Fibroblast of lung (primary cell): ENCODE measurements at regions not wholly inside any gene's neighbourhood (a gene's known extent, or its start where the extent isn't known, plus 50 kb on each side); places are given as distances from the start of the nearest gene placed in this dataset.
"Not testable (repeated sequence)": the region's sequence is repeated elsewhere in the genome, so short reads cannot be mapped to it uniquely, and the experiment has no call there.

Source experiments
- DNase-seq, 2 donors: peaks; one replicate each; pipeline versions ENCODE4 v3.0.0 to v3.0.0-alpha.2; 2010; ENCODE audit warnings: low read depth in 2 of 2
- H2AFZ ChIP-seq: 2 replicates; pipeline ENCODE4 v1.5.1; 2012; ENCODE audit warnings: low read length, control low read depth, inconsistent platforms
- H3K27ac ChIP-seq: 2 replicates; pipeline ENCODE4 v1.5.1; 2011; ENCODE audit warnings: low read length, control low read depth; ENCODE audit not compliant: insufficient read depth
- H3K27me3 ChIP-seq: 2 replicates; pipeline ENCODE4 v1.5.1; 2011; ENCODE audit warnings: mild to moderate bottlenecking, low read length; ENCODE audit not compliant: control insufficient read depth, insufficient read depth
- H3K36me3 ChIP-seq: 2 replicates; pipeline ENCODE4 v1.5.1; 2011; ENCODE audit warnings: low read length; ENCODE audit not compliant: control insufficient read depth, insufficient read depth
- H3K4me1 ChIP-seq: 2 replicates; pipeline ENCODE4 v1.5.1; 2011; ENCODE audit warnings: low read length; ENCODE audit not compliant: control insufficient read depth, insufficient read depth; ENCODE audit errors: extremely low read depth
- H3K4me2 ChIP-seq: 2 replicates; pipeline ENCODE4 v1.5.1; 2011; ENCODE audit warnings: low read length, control low read depth; ENCODE audit not compliant: insufficient read depth; ENCODE audit errors: extremely low read depth
- H3K4me3 ChIP-seq, 4 experiments: fragments of 200-600 bp in 1 of 4; sonication (generic) in 1 of 4; replicated peaks in 1 of 4; 2 replicates each; pipeline ENCODE4 v1.5.1; 2011 to 2016; ENCODE audit warnings: low read length in 4 of 4, low read depth in 3 of 4, mild to moderate bottlenecking in 3 of 4, control low read depth in 2 of 4, inconsistent platforms in 1 of 4, mixed read lengths in 1 of 4; ENCODE audit not compliant: insufficient read depth in 1 of 4; ENCODE audit errors: control extremely low read depth in 1 of 4
- H3K79me2 ChIP-seq: 2 replicates; pipeline ENCODE4 v1.5.1; 2012; ENCODE audit warnings: mild to moderate bottlenecking, low read length, inconsistent platforms; ENCODE audit not compliant: control insufficient read depth, insufficient read depth
- H3K9ac ChIP-seq: 2 replicates; pipeline ENCODE4 v1.5.1; 2011; ENCODE audit warnings: mild to moderate bottlenecking, low read length, control low read depth; ENCODE audit not compliant: insufficient read depth
- H3K9me3 ChIP-seq: 2 replicates; pipeline ENCODE4 v1.5.1; 2012; ENCODE audit warnings: low read depth, low read length; ENCODE audit not compliant: control insufficient read depth, insufficient read depth
- H4K20me1 ChIP-seq: 2 replicates; pipeline ENCODE4 v1.5.1; 2011; ENCODE audit warnings: low read length; ENCODE audit not compliant: control insufficient read depth, insufficient read depth; ENCODE audit errors: extremely low read depth
- CTCF ChIP-seq, 2 donors: IDR thresholded peaks in 1 of 2; conservative IDR thresholded peaks in 1 of 2; 1 replicate in 1 of 2; 2 replicates in 1 of 2; pipeline ENCODE4 v1.5.1; 2011 to 2012; ENCODE audit warnings: low read length in 2 of 2, control low read depth in 1 of 2, inconsistent platforms in 1 of 2, low read depth in 1 of 2, mild to moderate bottlenecking in 1 of 2
- EZH2 ChIP-seq: IDR thresholded peaks from 2 replicates; pipeline ENCODE4 v1.5.1; 2012; ENCODE audit warnings: low read length, control low read depth, mild to moderate bottlenecking; ENCODE audit errors: missing control alignments

DNA sequence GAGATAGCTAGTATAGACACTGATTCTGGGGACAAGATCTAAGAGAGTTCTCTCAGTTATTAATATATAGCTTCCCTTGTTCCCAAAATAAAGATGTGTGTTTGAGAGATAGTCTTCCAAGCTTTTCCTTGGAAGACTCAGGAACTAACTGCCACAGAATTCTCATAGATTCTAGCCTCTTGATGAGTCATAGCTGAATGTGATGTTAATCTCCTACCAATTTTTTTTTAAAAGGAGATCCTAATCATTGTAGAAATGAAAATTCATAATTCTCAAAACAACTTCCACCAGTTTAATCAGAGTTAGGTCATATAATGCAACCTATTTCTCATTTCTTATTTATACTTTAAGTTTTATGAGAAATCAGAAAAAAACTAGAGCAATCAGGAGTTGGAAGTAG, 148.8 kb downstream of the JRKL start:
- H2AFZ ChIP-seq = no peak overlapping the region
- H4K20me1 ChIP-seq = no peaks in the 10 kb centered on the region
- H3K79me2 ChIP-seq = no peaks in the 10 kb centered on the region
- no peaks in the 10 kb centered on the region for H3K4me1 ChIP-seq
- H3K4me2 ChIP-seq = no peak overlapping the region
- H3K36me3 ChIP-seq = no peaks in the 10 kb centered on the region
- H3K4me3 ChIP-seq = no peak overlapping the region
- no peak overlapping the region for H3K27ac ChIP-seq
- TF ChIP-seq EZH2 (no peak), CTCF (conservative IDR thresholded peaks at IDR 0.05 in 1 of 2, IDR thresholded peaks at IDR 0.05 in 1 of 2; ENCODE audit: low read depth in 1 of 2, low read length in 2 of 2) (no peak)
- no peak overlapping the region for H3K9ac ChIP-seq
- no peaks in the 10 kb centered on the region for H3K27me3 ChIP-seq
- H3K9me3 ChIP-seq = no peaks in the 10 kb centered on the region
- no peak for DNase-seq

- Histone ChIP-seq H3K27ac (no peak overlapping the region), H3K4me3 (no peak overlapping the region), H3K79me2 (no peaks in the 10 kb centered on the region), H3K4me1 (no peaks in the 10 kb centered on the region), H3K9me3 (no peaks in the 10 kb centered on the region), H2AFZ (no peak overlapping the region), H3K27me3 (no peaks in the 10 kb centered on the region), H3K36me3 (no peaks in the 10 kb centered on the region), H3K9ac (no peak overlapping the region), H3K4me2 (no peak overlapping the region), H4K20me1 (no peaks in the 10 kb centered on the region)
- no peak for TF ChIP-seq CTCF (conservative IDR thresholded peaks at IDR 0.05 in 1 of 2, IDR thresholded peaks at IDR 0.05 in 1 of 2; ENCODE audit: low read depth in 1 of 2, low read length in 2 of 2)
- DNase-seq = no peak
Measured at GRCh38 chr11:96540875-96541274, 151.1 kb downstream of the JRKL start.

- no peaks in the 10 kb centered on the region for H3K36me3 ChIP-seq
- no peaks in the 10 kb centered on the region for H3K27me3 ChIP-seq
- DNase-seq = no peak
- no peaks in the 10 kb centered on the region for H4K20me1 ChIP-seq
- H3K9me3 ChIP-seq = no peaks in the 10 kb centered on the region
- no peaks in the 10 kb centered on the region for H3K4me1 ChIP-seq
- no peaks in the 10 kb centered on the region for H3K79me2 ChIP-seq
- H3K9ac ChIP-seq = no peak overlapping the region
- H3K27ac ChIP-seq = no peak overlapping the region
- H3K4me3 ChIP-seq = no peak overlapping the region
- no peak overlapping the region for H3K4me2 ChIP-seq
- no peak for TF ChIP-seq EZH2
- no peak for TF ChIP-seq CTCF (conservative IDR thresholded peaks at IDR 0.05 in 1 of 2, IDR thresholded peaks at IDR 0.05 in 1 of 2; ENCODE audit: low read depth in 1 of 2, low read length in 2 of 2)
- H2AFZ ChIP-seq = no peak overlapping the region
Measured at GRCh38 chr11:96543177-96543576, 153.4 kb downstream of the JRKL start.

DNA sequence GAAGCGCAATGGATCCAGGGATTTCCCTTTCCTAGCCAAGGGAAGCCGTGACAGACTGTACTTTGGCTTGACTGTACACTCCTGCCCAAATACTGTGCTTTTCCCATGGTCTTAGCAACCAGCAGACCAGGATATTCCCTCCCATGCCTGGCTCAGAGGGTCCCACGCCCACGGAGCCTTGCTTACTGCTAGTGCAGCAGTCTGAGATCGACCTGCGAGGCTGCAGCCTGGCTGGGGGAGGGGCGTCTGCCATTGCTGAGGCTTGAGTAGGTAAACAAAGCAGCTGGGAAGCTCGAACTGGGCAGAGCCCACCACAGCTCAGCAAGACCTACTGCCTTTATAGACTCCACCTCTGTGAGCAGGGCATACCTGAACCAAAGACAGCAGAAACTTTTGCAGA, 155.4 kb downstream of the JRKL start:
- not testable (repeated sequence) for H4K20me1 ChIP-seq, DNase-seq, H2AFZ ChIP-seq, H3K36me3 ChIP-seq, H3K9ac ChIP-seq, H3K4me3 ChIP-seq, H3K4me2 ChIP-seq, H3K79me2 ChIP-seq, H3K27ac ChIP-seq, H3K9me3 ChIP-seq, H3K4me1 ChIP-seq, H3K27me3 ChIP-seq
